Adrenal gland (tissue), 5 donors: ENCODE measurements at regions not wholly inside any gene's neighbourhood (a gene's known extent, or its start where the extent isn't known, plus 50 kb on each side); places are given as distances from the start of the nearest gene placed in this dataset.

Experiments used
- CTCF ChIP-seq, 6 experiments: fragments of 450-650 bp in 4 of 6; fragments of 200-600 bp in 2 of 6; sonication (generic) in 1 of 6; IDR thresholded peaks; 1 replicate in 5 of 6; 2 replicates in 1 of 6; pipeline versions ENCODE4 v1.5.1 to v1.8.0; 2016 to 2021; ENCODE audit warnings: antibody characterized with exemption in 6 of 6, mild to moderate bottlenecking in 2 of 6, moderate library complexity in 1 of 6
- POLR2A ChIP-seq, 2 donors: fragments of 450-650 bp; IDR thresholded peaks; one replicate each; pipeline ENCODE4 v1.6.1; 2017; ENCODE audit warnings: antibody characterized with exemption in 2 of 2, mild to moderate bottlenecking in 2 of 2, moderate library complexity in 1 of 2
- donor health status: DM: no; HTN: no; CAD: no.

- TF ChIP-seq CTCF (IDR thresholded peaks at IDR 0.05): no peak
- no peak for TF ChIP-seq POLR2A (IDR thresholded peaks at IDR 0.05)
Observed at GRCh38 chr3:139201446-139202225, 142.2 kb upstream of the MRPS22 start.
